ENCODE measurements at regions not wholly inside any gene's neighbourhood (a gene's known extent, or its start where the extent isn't known, plus 50 kb on each side); places are given as distances from the start of the nearest gene placed in this dataset.

DNA sequence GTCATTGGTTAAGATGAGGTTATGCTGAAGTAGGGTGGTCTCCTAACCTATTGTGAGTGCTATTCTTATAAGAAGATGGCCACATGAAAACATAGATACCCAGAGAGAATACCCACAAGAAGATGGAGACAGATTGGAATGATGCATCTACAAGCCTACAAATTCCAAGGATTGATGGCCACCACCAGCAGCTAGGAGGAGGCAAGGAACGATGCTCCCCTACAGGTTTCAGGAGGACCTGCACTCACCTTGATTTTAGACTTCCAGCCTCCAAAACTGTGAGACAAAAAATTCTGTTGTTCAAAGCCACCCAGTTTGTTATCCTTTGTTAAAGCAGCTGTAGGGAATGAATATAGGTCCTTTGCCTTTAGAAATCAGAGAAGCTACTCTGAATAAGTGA lies 227.4 kb downstream of the NEDD1 start:
- Histone ChIP-seq H3K27ac (ENCODE audit: low read depth, low read length) (no peak overlapping the region), H3K4me2 (ENCODE audit: low read length) (no peak overlapping the region), H3K9ac (ENCODE audit: low read length) (no peak overlapping the region), H3K9me3 (ENCODE audit: insufficient read depth, low read depth, low read length) (no peaks in the 10 kb centered on the region), H3K4me3 (ENCODE audit: insufficient read depth, low read depth, low read length) (no peak overlapping the region), H2AFZ (ENCODE audit: low read depth, low read length) (no peak overlapping the region), H3K79me2 (ENCODE audit: insufficient read depth, low read length) (no peaks in the 10 kb centered on the region), H3K4me1 (ENCODE audit: insufficient read depth, low read length) (no peaks in the 10 kb centered on the region), H4K20me1 (ENCODE audit: insufficient read depth, low read length) (no peaks in the 10 kb centered on the region), H3K36me3 (ENCODE audit: insufficient read depth, low read length) (no peaks in the 10 kb centered on the region), H3K27me3 (ENCODE audit: insufficient read depth, low read length) (no peaks in the 10 kb centered on the region)
- Mint-ChIP-seq H3K4me3 (ENCODE audit: unreplicated experiment) (no peak overlapping the region), H3K9me3 (ENCODE audit: unreplicated experiment) (peaks cover 3% of the 10 kb centered on the region), H3K27me3 (ENCODE audit: low read depth, unreplicated experiment) (no peaks in the 10 kb centered on the region), H3K27ac (ENCODE audit: unreplicated experiment) (no peak overlapping the region), H3K4me1 (ENCODE audit: low read depth, unreplicated experiment) (peaks cover 8% of the 10 kb centered on the region), H3K36me3 (ENCODE audit: low read depth, unreplicated experiment) (peaks cover 2% of the 10 kb centered on the region)
- DNase-seq (ENCODE audit: low read depth) (no peak), FAIRE-seq (no peak)
- no peak for TF ChIP-seq EZH2 (IDR thresholded peaks at IDR 0.05; ENCODE audit: insufficient read depth, low read length)
- TF ChIP-seq, protein P1, sequence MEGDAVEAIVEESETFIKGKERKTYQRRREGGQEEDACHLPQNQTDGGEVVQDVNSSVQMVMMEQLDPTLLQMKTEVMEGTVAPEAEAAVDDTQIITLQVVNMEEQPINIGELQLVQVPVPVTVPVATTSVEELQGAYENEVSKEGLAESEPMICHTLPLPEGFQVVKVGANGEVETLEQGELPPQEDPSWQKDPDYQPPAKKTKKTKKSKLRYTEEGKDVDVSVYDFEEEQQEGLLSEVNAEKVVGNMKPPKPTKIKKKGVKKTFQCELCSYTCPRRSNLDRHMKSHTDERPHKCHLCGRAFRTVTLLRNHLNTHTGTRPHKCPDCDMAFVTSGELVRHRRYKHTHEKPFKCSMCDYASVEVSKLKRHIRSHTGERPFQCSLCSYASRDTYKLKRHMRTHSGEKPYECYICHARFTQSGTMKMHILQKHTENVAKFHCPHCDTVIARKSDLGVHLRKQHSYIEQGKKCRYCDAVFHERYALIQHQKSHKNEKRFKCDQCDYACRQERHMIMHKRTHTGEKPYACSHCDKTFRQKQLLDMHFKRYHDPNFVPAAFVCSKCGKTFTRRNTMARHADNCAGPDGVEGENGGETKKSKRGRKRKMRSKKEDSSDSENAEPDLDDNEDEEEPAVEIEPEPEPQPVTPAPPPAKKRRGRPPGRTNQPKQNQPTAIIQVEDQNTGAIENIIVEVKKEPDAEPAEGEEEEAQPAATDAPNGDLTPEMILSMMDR (IDR thresholded peaks at IDR 0.05; ENCODE audit: insufficient read depth, low read depth, low read length): no peak

DNA sequence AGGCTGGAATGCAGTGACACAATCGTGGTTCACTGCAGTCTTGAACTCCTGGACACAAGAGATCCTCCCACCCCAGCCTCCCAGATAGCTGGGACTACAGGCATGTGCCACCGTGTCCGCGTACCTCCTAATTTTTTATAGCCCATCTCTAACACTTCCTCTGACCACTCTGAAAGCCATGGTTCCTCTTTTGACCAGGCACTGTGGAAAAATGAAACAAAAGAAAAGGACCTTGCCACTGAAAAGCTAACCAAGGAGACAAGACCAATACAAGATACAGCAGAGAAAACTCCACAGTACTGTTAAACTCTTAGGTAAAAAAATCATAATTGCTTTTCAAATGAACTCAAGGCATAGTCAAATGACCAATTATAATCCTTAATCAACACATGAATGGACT lies 233.3 kb downstream of the NEDD1 start:
- Mint-ChIP-seq H3K4me1 (ENCODE audit: low read depth, unreplicated experiment) (peaks cover 2% of the 10 kb centered on the region), H3K27me3 (ENCODE audit: low read depth, unreplicated experiment) (no peaks in the 10 kb centered on the region), H3K27ac (ENCODE audit: unreplicated experiment) (no peak overlapping the region), H3K4me3 (ENCODE audit: unreplicated experiment) (no peak overlapping the region), H3K9me3 (ENCODE audit: unreplicated experiment) (peaks cover 3% of the 10 kb centered on the region), H3K36me3 (ENCODE audit: low read depth, unreplicated experiment) (no peaks in the 10 kb centered on the region)
- no peaks in the 10 kb centered on the region for H3K36me3 ChIP-seq (ENCODE audit: insufficient read depth, low read length)
- no peak overlapping the region for H3K4me3 ChIP-seq (ENCODE audit: insufficient read depth, low read depth, low read length)
- no peak overlapping the region for H3K9ac ChIP-seq (ENCODE audit: low read length)
- H4K20me1 ChIP-seq (ENCODE audit: insufficient read depth, low read length): no peaks in the 10 kb centered on the region
- no peak for FAIRE-seq
- H3K4me1 ChIP-seq (ENCODE audit: insufficient read depth, low read length): no peaks in the 10 kb centered on the region
- TF ChIP-seq EZH2 (IDR thresholded peaks at IDR 0.05; ENCODE audit: insufficient read depth, low read length): no peak
- TF ChIP-seq, protein P1 (IDR thresholded peaks at IDR 0.05; ENCODE audit: insufficient read depth, low read depth, low read length): no peak
- H3K27me3 ChIP-seq (ENCODE audit: insufficient read depth, low read length): no peaks in the 10 kb centered on the region
- H3K9me3 ChIP-seq (ENCODE audit: insufficient read depth, low read depth, low read length): no peaks in the 10 kb centered on the region
- H3K27ac ChIP-seq (ENCODE audit: low read depth, low read length): no peak overlapping the region
- DNase-seq (ENCODE audit: low read depth): no peak
- no peak overlapping the region for H3K4me2 ChIP-seq (ENCODE audit: low read length)
- H2AFZ ChIP-seq (ENCODE audit: low read depth, low read length): no peak overlapping the region
- H3K79me2 ChIP-seq (ENCODE audit: insufficient read depth, low read length): no peaks in the 10 kb centered on the region

DNA sequence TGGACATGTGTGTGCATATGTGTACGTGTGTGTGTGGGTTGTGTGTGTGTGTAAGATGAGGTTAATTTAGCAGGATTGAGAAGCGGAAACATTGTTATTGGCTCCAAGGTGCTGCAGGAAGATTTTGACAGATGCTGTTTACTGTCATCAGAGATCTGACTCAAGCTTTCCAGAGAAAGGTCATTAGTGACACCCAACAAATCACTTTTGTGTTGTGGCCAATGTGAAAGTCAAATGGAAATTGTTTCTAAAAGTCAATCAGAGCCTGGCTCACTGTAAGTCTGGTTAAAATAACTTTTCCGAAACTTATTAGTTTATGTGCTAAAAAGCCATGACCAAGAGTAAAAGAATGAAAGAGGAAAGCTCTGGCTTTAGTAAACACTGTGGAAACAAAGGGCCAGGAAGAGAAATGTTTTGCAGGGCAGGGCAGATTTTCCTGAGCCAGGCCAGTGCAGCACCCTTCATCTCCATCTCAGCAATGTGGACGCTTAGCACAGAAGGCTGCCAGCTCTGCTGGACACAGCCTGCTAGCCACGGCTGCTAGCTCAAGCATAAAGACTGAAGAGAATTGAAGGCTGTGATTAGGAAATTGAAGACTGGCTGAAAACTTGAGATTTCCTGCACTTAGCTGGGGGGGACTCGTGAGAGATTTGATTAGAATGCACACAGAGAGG lies 235.8 kb downstream of the NEDD1 start:
- H3K9me3 ChIP-seq (ENCODE audit: insufficient read depth, low read depth, low read length): no peaks in the 10 kb centered on the region
- no peaks in the 10 kb centered on the region for H4K20me1 ChIP-seq (ENCODE audit: insufficient read depth, low read length)
- H3K27me3 Mint-ChIP-seq (ENCODE audit: low read depth, unreplicated experiment): no peaks in the 10 kb centered on the region
- no peak overlapping the region for H3K4me2 ChIP-seq (ENCODE audit: low read length)
- no peak for TF ChIP-seq EZH2 (IDR thresholded peaks at IDR 0.05; ENCODE audit: insufficient read depth, low read length)
- TF ChIP-seq, protein P1 (IDR thresholded peaks at IDR 0.05; ENCODE audit: insufficient read depth, low read depth, low read length): no peak
- H3K36me3 ChIP-seq (ENCODE audit: insufficient read depth, low read length): no peaks in the 10 kb centered on the region
- H3K4me3 ChIP-seq (ENCODE audit: insufficient read depth, low read depth, low read length): no peak overlapping the region
- H3K4me1 ChIP-seq (ENCODE audit: insufficient read depth, low read length): no peaks in the 10 kb centered on the region
- FAIRE-seq: no peak
- H3K4me3 Mint-ChIP-seq (ENCODE audit: unreplicated experiment): no peak overlapping the region
- H3K27me3 ChIP-seq (ENCODE audit: insufficient read depth, low read length): no peaks in the 10 kb centered on the region
- H3K36me3 Mint-ChIP-seq (ENCODE audit: low read depth, unreplicated experiment): no peaks in the 10 kb centered on the region
- H3K27ac Mint-ChIP-seq (ENCODE audit: unreplicated experiment): no peak overlapping the region
- H3K79me2 ChIP-seq (ENCODE audit: insufficient read depth, low read length): no peaks in the 10 kb centered on the region
- H3K27ac ChIP-seq (ENCODE audit: low read depth, low read length): no peak overlapping the region
- DNase-seq (ENCODE audit: low read depth): no peak
- peaks cover 2% of the 10 kb centered on the region for H3K9me3 Mint-ChIP-seq (ENCODE audit: unreplicated experiment)
- H3K9ac ChIP-seq (ENCODE audit: low read length): no peak overlapping the region
- H2AFZ ChIP-seq (ENCODE audit: low read depth, low read length): no peak overlapping the region
- H3K4me1 Mint-ChIP-seq (ENCODE audit: low read depth, unreplicated experiment): peaks cover 2% of the 10 kb centered on the region
